Fibroblast of lung (primary cell): ENCODE measurements at regions not wholly inside any gene's neighbourhood (a gene's known extent, or its start where the extent isn't known, plus 50 kb on each side); places are given as distances from the start of the nearest gene placed in this dataset.

Experiments
- DNase-seq, 2 donors: peaks; one replicate each; pipeline versions ENCODE4 v3.0.0 to v3.0.0-alpha.2; 2010; ENCODE audit warnings: low read depth in 2 of 2
- H2AFZ ChIP-seq: 2 replicates; pipeline ENCODE4 v1.5.1; 2012; ENCODE audit warnings: low read length, control low read depth, inconsistent platforms
- H3K27ac ChIP-seq: 2 replicates; pipeline ENCODE4 v1.5.1; 2011; ENCODE audit warnings: low read length, control low read depth; ENCODE audit not compliant: insufficient read depth
- H3K27me3 ChIP-seq: 2 replicates; pipeline ENCODE4 v1.5.1; 2011; ENCODE audit warnings: mild to moderate bottlenecking, low read length; ENCODE audit not compliant: control insufficient read depth, insufficient read depth
- H3K36me3 ChIP-seq: 2 replicates; pipeline ENCODE4 v1.5.1; 2011; ENCODE audit warnings: low read length; ENCODE audit not compliant: control insufficient read depth, insufficient read depth
- H3K4me1 ChIP-seq: 2 replicates; pipeline ENCODE4 v1.5.1; 2011; ENCODE audit warnings: low read length; ENCODE audit not compliant: control insufficient read depth, insufficient read depth; ENCODE audit errors: extremely low read depth
- H3K4me2 ChIP-seq: 2 replicates; pipeline ENCODE4 v1.5.1; 2011; ENCODE audit warnings: low read length, control low read depth; ENCODE audit not compliant: insufficient read depth; ENCODE audit errors: extremely low read depth
- H3K4me3 ChIP-seq, 4 experiments: fragments of 200-600 bp in 1 of 4; sonication (generic) in 1 of 4; replicated peaks in 1 of 4; 2 replicates each; pipeline ENCODE4 v1.5.1; 2011 to 2016; ENCODE audit warnings: low read length in 4 of 4, low read depth in 3 of 4, mild to moderate bottlenecking in 3 of 4, control low read depth in 2 of 4, inconsistent platforms in 1 of 4, mixed read lengths in 1 of 4; ENCODE audit not compliant: insufficient read depth in 1 of 4; ENCODE audit errors: control extremely low read depth in 1 of 4
- H3K79me2 ChIP-seq: 2 replicates; pipeline ENCODE4 v1.5.1; 2012; ENCODE audit warnings: mild to moderate bottlenecking, low read length, inconsistent platforms; ENCODE audit not compliant: control insufficient read depth, insufficient read depth
- H3K9ac ChIP-seq: 2 replicates; pipeline ENCODE4 v1.5.1; 2011; ENCODE audit warnings: mild to moderate bottlenecking, low read length, control low read depth; ENCODE audit not compliant: insufficient read depth
- H3K9me3 ChIP-seq: 2 replicates; pipeline ENCODE4 v1.5.1; 2012; ENCODE audit warnings: low read depth, low read length; ENCODE audit not compliant: control insufficient read depth, insufficient read depth
- H4K20me1 ChIP-seq: 2 replicates; pipeline ENCODE4 v1.5.1; 2011; ENCODE audit warnings: low read length; ENCODE audit not compliant: control insufficient read depth, insufficient read depth; ENCODE audit errors: extremely low read depth
- EZH2 ChIP-seq: IDR thresholded peaks from 2 replicates; pipeline ENCODE4 v1.5.1; 2012; ENCODE audit warnings: low read length, control low read depth, mild to moderate bottlenecking; ENCODE audit errors: missing control alignments
- TF ChIP-seq, protein P1 (sequence below), 2 donors: IDR thresholded peaks in 1 of 2; conservative IDR thresholded peaks in 1 of 2; 1 replicate in 1 of 2; 2 replicates in 1 of 2; pipeline ENCODE4 v1.5.1; 2011 to 2012; ENCODE audit warnings: low read length in 2 of 2, control low read depth in 1 of 2, inconsistent platforms in 1 of 2, low read depth in 1 of 2, mild to moderate bottlenecking in 1 of 2

DNA sequence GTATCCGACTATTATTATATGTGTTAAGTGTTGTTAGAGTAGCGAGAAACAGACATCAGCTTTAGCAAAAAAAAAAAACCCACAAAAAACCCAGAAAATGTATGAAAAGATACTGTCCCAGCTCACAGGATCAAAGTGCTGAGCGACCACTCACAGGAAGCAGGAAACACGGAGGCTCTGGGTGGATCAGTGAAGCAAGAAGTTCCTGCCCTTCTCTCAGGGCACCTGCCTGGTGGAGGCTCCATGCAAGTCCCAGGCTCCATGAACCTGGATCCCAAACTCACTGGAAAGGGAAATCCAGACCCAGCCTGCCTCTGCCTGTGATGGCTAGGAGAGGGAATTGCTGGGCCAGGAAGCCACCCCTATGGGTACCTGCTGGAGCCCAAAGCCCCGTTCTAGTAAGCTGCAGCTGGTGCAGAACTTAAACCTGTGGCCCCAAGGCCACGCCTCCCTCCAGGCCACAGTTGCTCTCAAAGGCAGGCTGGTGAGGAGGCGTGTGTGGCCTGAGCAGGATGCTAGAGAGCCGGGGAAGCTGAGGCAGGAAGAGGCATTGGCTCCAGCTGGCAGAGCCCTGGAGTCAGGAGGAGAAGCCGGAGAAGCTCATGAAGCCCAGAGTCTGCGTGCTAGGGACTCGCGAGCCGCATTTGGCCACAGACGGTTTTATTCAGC is 63.5 kb upstream of the TAF1B start:
- Histone ChIP-seq H2AFZ (no peak overlapping the region), H3K4me2 (no peak overlapping the region), H3K79me2 (no peaks in the 10 kb centered on the region), H3K36me3 (no peaks in the 10 kb centered on the region), H3K9ac (no peak overlapping the region), H3K9me3 (no peaks in the 10 kb centered on the region), H3K27ac (no peak overlapping the region), H3K27me3 (no peaks in the 10 kb centered on the region), H3K4me1 (no peaks in the 10 kb centered on the region), H4K20me1 (no peaks in the 10 kb centered on the region), H3K4me3 (no peak overlapping the region)
- TF ChIP-seq, protein P1, sequence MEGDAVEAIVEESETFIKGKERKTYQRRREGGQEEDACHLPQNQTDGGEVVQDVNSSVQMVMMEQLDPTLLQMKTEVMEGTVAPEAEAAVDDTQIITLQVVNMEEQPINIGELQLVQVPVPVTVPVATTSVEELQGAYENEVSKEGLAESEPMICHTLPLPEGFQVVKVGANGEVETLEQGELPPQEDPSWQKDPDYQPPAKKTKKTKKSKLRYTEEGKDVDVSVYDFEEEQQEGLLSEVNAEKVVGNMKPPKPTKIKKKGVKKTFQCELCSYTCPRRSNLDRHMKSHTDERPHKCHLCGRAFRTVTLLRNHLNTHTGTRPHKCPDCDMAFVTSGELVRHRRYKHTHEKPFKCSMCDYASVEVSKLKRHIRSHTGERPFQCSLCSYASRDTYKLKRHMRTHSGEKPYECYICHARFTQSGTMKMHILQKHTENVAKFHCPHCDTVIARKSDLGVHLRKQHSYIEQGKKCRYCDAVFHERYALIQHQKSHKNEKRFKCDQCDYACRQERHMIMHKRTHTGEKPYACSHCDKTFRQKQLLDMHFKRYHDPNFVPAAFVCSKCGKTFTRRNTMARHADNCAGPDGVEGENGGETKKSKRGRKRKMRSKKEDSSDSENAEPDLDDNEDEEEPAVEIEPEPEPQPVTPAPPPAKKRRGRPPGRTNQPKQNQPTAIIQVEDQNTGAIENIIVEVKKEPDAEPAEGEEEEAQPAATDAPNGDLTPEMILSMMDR (conservative IDR thresholded peaks at IDR 0.05 in 1 of 2, IDR thresholded peaks at IDR 0.05 in 1 of 2; ENCODE audit: low read depth in 1 of 2, low read length in 2 of 2) = no peak
- no peak for TF ChIP-seq EZH2
- DNase-seq = no peak

- TF ChIP-seq, protein P1 (conservative IDR thresholded peaks at IDR 0.05 in 1 of 2, IDR thresholded peaks at IDR 0.05 in 1 of 2; ENCODE audit: low read depth in 1 of 2, low read length in 2 of 2) = no peak
- no peak for TF ChIP-seq EZH2
- H3K4me2 ChIP-seq = no peak overlapping the region
- no peak for DNase-seq
- H3K36me3 ChIP-seq = no peaks in the 10 kb centered on the region
- no peak overlapping the region for H3K27ac ChIP-seq
- H3K9me3 ChIP-seq = no peaks in the 10 kb centered on the region
- H3K9ac ChIP-seq = no peak overlapping the region
- H3K79me2 ChIP-seq = no peaks in the 10 kb centered on the region
- H3K4me3 ChIP-seq = no peak overlapping the region
- H3K27me3 ChIP-seq = no peaks in the 10 kb centered on the region
- H3K4me1 ChIP-seq = no peaks in the 10 kb centered on the region
- no peaks in the 10 kb centered on the region for H4K20me1 ChIP-seq
- H2AFZ ChIP-seq = no peak overlapping the region
Measured at GRCh38 chr2:9780368-9781130, 62.7 kb upstream of the TAF1B start.

- Histone ChIP-seq H3K9me3 (no peaks in the 10 kb centered on the region), H4K20me1 (no peaks in the 10 kb centered on the region), H2AFZ (no peak overlapping the region), H3K9ac (no peak overlapping the region), H3K4me2 (no peak overlapping the region), H3K36me3 (no peaks in the 10 kb centered on the region), H3K27ac (no peak overlapping the region), H3K4me1 (no peaks in the 10 kb centered on the region), H3K79me2 (no peaks in the 10 kb centered on the region), H3K27me3 (no peaks in the 10 kb centered on the region), H3K4me3 (no peak overlapping the region)
- no peak for DNase-seq
- TF ChIP-seq EZH2 = no peak
- TF ChIP-seq, protein P1 (conservative IDR thresholded peaks at IDR 0.05 in 1 of 2, IDR thresholded peaks at IDR 0.05 in 1 of 2; ENCODE audit: low read depth in 1 of 2, low read length in 2 of 2) = no peak
Measured at GRCh38 chr2:9781252-9781651, 62.0 kb upstream of the TAF1B start.
